HUES48 (cell line): ENCODE measurements at regions not wholly inside any gene's neighbourhood (a gene's known extent, or its start where the extent isn't known, plus 50 kb on each side); places are given as distances from the start of the nearest gene placed in this dataset.
"Not testable (repeated sequence)": the region's sequence is repeated elsewhere in the genome, so short reads cannot be mapped to it uniquely, and the experiment has no call there.

Experiments used
- H3K27ac ChIP-seq: one replicate; pipeline ENCODE4 v1.7.0; 2013; ENCODE audit warnings: low read depth, low read length, inconsistent platforms
- H3K27me3 ChIP-seq: 2 replicates; pipeline ENCODE4 v1.6.1; 2013; ENCODE audit warnings: mild to moderate bottlenecking, low read length; ENCODE audit not compliant: control insufficient read depth, insufficient read depth
- H3K36me3 ChIP-seq: 2 replicates; pipeline ENCODE4 v1.6.1; 2013; ENCODE audit warnings: low read length; ENCODE audit not compliant: control insufficient read depth, insufficient read depth
- H3K4me1 ChIP-seq: 2 replicates; pipeline ENCODE4 v1.6.1; 2013; ENCODE audit warnings: mild to moderate bottlenecking, low read length; ENCODE audit not compliant: control insufficient read depth, insufficient read depth
- H3K4me3 ChIP-seq: 2 replicates; pipeline ENCODE4 v1.5.1; 2013; ENCODE audit warnings: mild to moderate bottlenecking, low read depth, low read length
- H3K9ac ChIP-seq: 2 replicates; pipeline ENCODE4 v1.6.1; 2013; ENCODE audit warnings: mild to moderate bottlenecking, low read depth, low read length, moderate library complexity
- H3K9me3 ChIP-seq: 2 replicates; pipeline ENCODE4 v1.6.1; 2013; ENCODE audit warnings: low read length; ENCODE audit not compliant: control insufficient read depth, insufficient read depth

DNA sequence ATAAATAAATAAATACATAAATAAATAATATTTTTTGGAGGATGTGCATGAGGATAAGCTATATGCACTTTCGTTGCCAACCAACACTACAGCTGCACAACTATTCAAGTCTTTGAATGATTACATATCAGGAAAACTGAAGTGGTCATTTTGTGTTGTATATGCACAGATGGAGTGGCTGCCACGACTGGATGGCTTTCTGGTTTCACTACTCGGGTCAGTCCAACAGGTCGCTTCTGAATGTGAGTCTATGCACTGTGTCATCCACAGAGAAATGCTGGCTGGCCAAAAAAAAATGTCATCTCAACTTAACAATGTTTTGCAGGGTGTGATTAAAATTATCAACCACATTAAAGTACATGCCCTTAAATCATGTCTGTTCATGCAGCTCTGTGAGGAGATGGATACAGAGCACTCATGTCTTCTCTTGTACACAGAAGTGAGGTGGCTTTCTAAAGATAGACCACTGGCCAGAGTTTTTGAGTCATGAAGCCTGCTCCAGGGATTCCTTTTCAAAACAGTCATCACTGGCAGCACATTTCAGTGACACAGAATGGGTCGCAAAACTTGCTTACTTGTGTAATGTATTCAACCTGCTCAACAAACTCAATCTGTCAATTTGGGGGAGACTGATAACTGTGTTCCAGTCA, 589.8 kb upstream of the CYLC2 start:
- Histone ChIP-seq H3K27me3 (no peaks in the 10 kb centered on the region), H3K9ac (no peak overlapping the region), H3K27ac (no peak overlapping the region), H3K4me1 (no peaks in the 10 kb centered on the region), H3K4me3 (no peak overlapping the region), H3K9me3 (peaks cover 21% of the 10 kb centered on the region), H3K36me3 (no peaks in the 10 kb centered on the region)

DNA sequence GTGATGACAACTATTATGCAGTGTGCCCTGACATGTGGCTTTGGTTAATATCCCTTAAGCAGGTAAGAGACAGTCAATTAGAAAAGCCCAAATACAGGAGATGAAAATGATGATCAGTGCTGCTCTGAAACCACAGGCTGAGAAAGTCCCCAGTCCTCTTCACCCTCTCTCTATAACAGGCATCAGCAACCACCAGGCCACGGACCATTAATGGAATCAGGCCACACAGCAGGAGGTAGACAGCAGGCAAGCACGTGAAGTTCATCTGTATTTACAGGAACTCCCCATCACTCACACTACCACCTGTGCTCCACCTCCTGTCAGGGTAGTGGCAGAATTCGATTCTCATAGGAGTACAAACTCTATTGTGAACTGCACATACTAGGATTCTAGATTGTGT, 591.6 kb upstream of the CYLC2 start:
- Histone ChIP-seq H3K36me3 (no peaks in the 10 kb centered on the region), H3K27ac (no peak overlapping the region), H3K9ac (no peak overlapping the region), H3K27me3 (no peaks in the 10 kb centered on the region), H3K4me3 (no peak overlapping the region), H3K4me1 (no peaks in the 10 kb centered on the region), H3K9me3 (peaks cover 18% of the 10 kb centered on the region)

DNA sequence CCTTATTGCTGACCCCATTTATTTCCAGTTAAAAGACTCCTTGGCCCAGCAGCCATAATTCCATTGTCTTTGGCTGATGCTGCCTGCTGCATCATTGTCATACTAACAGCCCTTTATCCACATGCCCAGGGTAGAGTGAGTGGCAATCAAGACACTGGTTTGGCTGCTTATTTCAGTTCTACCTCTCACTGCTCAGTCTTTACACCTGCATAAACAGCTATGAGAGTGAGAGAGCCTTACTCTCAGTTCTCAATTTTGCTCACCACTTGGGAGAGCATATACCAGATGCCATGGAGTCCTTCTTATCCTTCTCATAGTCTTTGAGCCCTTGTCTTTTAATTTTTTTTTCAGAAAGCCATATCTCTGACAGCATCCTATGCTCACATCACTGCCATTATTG, 596.9 kb upstream of the CYLC2 start:
- no peaks in the 10 kb centered on the region for H3K27me3 ChIP-seq
- no peak overlapping the region for H3K9ac ChIP-seq
- H3K27ac ChIP-seq: no peak overlapping the region
- H3K36me3 ChIP-seq: no peaks in the 10 kb centered on the region
- H3K9me3 ChIP-seq: peaks cover 1% of the 10 kb centered on the region; the same call in 1 of the 2 replicates
- no peaks in the 10 kb centered on the region for H3K4me1 ChIP-seq
- no peak overlapping the region for H3K4me3 ChIP-seq

DNA sequence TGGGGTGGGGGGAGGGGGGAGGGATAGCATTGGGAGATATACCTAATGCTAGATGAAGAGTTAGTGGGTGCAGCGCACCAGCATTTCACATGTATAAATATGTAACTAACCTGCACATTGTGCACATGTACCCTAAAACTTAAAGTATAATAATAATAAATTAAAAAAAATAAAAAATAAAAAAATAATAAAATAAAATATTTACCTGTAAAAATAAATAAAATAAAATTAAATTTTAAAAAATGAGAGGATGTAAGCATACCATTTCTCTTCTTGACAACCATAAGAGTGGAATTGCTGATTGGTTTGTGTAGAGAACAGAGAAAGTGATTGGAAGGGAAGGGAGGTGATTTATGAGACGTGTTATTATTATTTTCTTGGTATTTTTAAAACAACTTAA, 609.5 kb upstream of the CYLC2 start:
- not testable (repeated sequence) for H3K36me3 ChIP-seq, H3K4me3 ChIP-seq, H3K9me3 ChIP-seq, H3K27me3 ChIP-seq, H3K4me1 ChIP-seq, H3K27ac ChIP-seq, H3K9ac ChIP-seq

DNA sequence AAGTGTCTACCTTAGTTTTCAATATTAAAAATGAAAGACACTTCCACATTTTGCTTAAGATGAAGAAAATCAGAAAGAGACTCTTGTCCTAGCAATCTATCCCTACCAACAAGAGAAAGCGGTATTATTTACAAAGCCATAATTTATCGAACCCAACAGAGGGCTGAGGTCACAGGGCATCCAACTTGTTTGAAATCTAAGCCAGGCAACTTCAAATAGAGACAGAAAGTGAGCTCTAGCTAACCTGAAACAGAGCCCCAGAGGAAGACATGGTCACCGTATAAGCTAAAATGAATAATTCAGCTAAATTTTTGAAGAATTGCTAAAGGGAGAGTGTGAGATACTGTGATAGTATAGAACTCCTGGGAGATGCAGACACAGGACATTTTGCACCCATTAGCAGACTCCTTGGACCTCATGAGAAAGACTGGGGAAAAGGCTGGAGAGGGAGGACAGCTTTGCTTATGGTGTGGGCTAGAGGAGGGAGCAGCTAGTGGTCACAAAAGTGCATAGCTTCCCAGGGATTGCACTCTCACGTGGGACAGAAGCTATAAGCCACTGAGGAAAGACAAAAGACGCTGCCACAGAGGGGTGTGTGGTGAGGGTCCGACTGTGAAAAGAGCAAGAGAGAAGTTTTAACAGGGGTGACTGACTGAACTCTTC, 624.2 kb upstream of the GRIN3A start:
- Histone ChIP-seq H3K27me3 (no peaks in the 10 kb centered on the region), H3K4me1 (no peaks in the 10 kb centered on the region), H3K9me3 (peaks cover 12% of the 10 kb centered on the region), H3K27ac (no peak overlapping the region), H3K9ac (no peak overlapping the region), H3K4me3 (no peak overlapping the region), H3K36me3 (no peaks in the 10 kb centered on the region)

DNA sequence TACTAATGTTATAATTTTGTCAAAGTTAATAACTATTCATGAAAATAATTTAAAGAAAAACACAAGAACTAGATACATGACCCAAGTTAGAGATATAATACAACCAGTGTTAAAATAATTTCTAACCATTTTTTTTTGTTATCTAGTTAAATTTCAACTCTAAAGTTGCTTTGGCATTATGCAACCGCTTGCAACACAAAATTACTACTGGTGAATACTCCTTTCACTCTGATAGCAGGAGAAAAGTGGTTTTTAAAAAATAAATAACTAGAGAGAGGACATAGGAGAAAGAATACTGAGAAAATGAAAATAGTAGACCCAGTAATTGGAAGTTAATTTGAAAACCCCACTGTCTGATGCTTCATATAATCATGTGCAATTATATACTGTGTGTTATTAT, 622.4 kb upstream of the GRIN3A start:
- Histone ChIP-seq H3K4me3 (no peak overlapping the region), H3K9me3 (peaks cover 15% of the 10 kb centered on the region)

DNA sequence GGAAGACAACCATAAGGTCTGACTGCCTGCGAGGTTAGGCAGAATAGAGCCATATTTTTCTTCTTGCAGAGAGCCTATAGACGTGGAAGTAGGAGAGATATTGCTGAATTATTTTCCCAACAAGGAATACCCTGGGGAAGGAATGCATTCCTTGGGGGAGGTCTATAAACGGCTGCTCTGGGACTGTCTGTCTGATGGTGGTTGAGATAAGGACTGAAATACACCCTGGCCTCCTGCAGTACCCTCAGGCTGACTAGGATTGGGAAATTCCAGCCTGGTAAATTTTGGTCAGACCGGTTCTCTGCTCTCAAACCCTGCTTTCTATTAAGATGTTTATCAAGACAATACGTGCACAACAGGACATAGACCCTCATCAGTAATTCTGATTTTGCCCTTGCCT, 617.5 kb upstream of the GRIN3A start:
- Histone ChIP-seq H3K36me3 (no peaks in the 10 kb centered on the region), H3K27me3 (no peaks in the 10 kb centered on the region), H3K9ac (no peak overlapping the region), H3K27ac (no peak overlapping the region), H3K9me3 (peaks cover 19% of the 10 kb centered on the region), H3K4me3 (no peak overlapping the region), H3K4me1 (no peaks in the 10 kb centered on the region)

More for the DNA sequence above, 622.4 kb upstream of the GRIN3A start:
- Histone ChIP-seq H3K27me3 (no peaks in the 10 kb centered on the region), H3K36me3 (no peaks in the 10 kb centered on the region), H3K9ac (no peak overlapping the region), H3K4me1 (no peaks in the 10 kb centered on the region), H3K27ac (no peak overlapping the region)

DNA sequence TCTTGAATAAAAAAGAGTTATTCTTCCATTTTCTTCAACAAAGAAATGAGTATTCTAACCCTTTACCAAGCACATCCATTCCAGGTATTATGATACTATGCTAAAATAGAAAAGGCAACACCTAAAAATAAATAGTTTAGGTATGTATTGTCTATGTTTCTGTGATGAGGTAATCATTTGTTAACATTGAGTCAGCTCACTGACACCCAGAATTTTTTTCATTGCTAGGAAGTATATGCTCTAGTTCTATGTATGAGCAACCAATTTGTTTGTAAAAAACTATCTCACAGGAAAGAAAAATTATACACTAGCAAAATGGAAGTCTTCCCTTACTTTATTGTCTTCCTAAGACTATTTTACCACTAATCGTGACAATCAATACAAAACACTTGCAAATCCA, 615.6 kb upstream of the GRIN3A start:
- no peaks in the 10 kb centered on the region for H3K36me3 ChIP-seq
- H3K27me3 ChIP-seq: no peaks in the 10 kb centered on the region
- peaks cover 16% of the 10 kb centered on the region for H3K9me3 ChIP-seq
- H3K9ac ChIP-seq: no peak overlapping the region
- no peak overlapping the region for H3K27ac ChIP-seq
- no peaks in the 10 kb centered on the region for H3K4me1 ChIP-seq
- H3K4me3 ChIP-seq: no peak overlapping the region

DNA sequence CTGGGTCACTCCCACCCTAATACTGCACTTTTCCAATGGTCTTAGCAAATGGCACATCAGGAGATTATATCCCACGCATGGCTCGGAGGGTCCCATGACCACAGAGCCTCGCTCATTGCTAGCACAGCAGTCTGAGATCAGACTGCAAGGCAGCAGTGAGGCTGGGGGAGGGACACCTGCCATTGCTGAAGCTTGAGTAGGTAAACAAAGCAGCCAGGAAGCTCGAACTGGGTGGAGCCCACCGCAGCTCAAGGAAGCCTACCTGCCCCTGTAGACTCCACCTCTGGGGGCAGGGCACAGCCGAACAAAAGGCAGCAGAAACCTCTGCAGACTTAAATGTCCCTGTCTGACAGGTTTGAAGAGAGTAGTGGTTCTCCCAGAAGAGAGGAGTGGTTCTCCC, 599.0 kb upstream of the GRIN3A start:
- H3K9ac ChIP-seq, H3K36me3 ChIP-seq, H3K9me3 ChIP-seq, H3K4me3 ChIP-seq, H3K27ac ChIP-seq, H3K4me1 ChIP-seq, H3K27me3 ChIP-seq: not testable (repeated sequence)

DNA sequence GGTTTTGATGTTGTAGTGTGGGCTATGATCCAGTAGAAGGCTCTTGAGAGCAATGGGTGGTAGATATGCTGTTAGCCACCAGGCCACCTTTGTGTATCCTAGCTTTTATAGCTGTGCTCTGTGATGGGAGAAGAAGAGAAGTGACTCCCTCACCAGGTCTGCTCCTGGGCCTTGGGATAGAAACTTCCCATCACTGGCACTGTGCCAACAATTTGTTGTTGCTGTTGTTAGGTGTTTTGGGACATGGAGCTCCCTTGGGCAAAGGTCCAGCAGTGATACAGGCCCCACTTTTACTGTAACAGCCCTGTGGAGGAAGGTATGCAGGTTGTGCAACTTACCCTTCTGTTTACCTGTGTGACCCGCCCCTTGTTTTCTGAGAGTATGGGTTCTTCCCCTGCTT, 570.9 kb upstream of the GRIN3A start:
- H3K9ac ChIP-seq: no peak overlapping the region

DNA sequence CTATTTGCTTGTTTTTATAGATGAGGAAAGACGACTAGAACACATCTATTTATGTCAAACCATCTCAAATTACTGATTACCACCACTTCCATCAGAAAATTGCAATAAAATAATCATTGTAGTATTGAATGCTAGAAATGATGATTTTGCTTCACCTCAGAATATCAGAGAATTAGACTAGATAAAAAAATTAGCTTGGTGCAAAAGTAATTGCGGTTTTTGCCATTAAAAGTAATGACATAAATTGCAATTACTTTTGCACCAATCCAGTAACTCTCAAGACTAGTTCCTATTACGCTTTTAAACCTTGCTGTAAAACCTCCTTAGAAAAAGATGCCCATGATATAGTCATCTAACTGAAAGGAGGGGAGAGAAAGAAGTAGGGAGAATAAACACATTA, 556.7 kb upstream of the GRIN3A start:
- Histone ChIP-seq H3K27ac (no peak overlapping the region), H3K9ac (no peak overlapping the region), H3K36me3 (no peaks in the 10 kb centered on the region), H3K4me3 (no peak overlapping the region), H3K9me3 (no peaks in the 10 kb centered on the region), H3K4me1 (no peaks in the 10 kb centered on the region), H3K27me3 (no peaks in the 10 kb centered on the region)

More for the DNA sequence above, 570.9 kb upstream of the GRIN3A start:
- Histone ChIP-seq H3K27ac (no peak overlapping the region), H3K27me3 (no peaks in the 10 kb centered on the region), H3K4me1 (no peaks in the 10 kb centered on the region), H3K4me3 (no peak overlapping the region), H3K9me3 (peaks cover 19% of the 10 kb centered on the region), H3K36me3 (no peaks in the 10 kb centered on the region)
